H9 (cell line): ENCODE measurements at regions not wholly inside any gene's neighbourhood (a gene's known extent, or its start where the extent isn't known, plus 50 kb on each side); places are given as distances from the start of the nearest gene placed in this dataset.

Experiments used
- DNase-seq: peaks from one replicate; pipeline ENCODE4 v3.0.0-alpha.2; 2017
- H2AFZ ChIP-seq: one replicate; pipeline ENCODE4 v1.6.1; 2013; ENCODE audit warnings: mild to moderate bottlenecking, low read length, control low read depth, moderate library complexity
- H2AK5ac ChIP-seq: 2 replicates; pipeline ENCODE4 v1.6.1; 2013; ENCODE audit warnings: low read length, control low read depth, mixed read lengths; ENCODE audit not compliant: insufficient read length
- H2BK120ac ChIP-seq: one replicate; pipeline ENCODE4 v1.6.1; 2013; ENCODE audit warnings: low read depth, mild to moderate bottlenecking, low read length, control low read depth, inconsistent platforms; ENCODE audit not compliant: poor library complexity, severe bottlenecking
- H2BK12ac ChIP-seq: 2 replicates; pipeline ENCODE4 v1.6.1; 2013; ENCODE audit warnings: low read length, control low read depth, mixed read lengths, low read depth; ENCODE audit not compliant: insufficient read length
- H2BK15ac ChIP-seq: 2 replicates; pipeline ENCODE4 v1.6.1; 2013; ENCODE audit warnings: low read depth, low read length, control low read depth
- H2BK20ac ChIP-seq: one replicate; pipeline ENCODE4 v1.6.1; 2013; ENCODE audit warnings: low read depth, mild to moderate bottlenecking, low read length, control low read depth, inconsistent platforms; ENCODE audit not compliant: poor library complexity, severe bottlenecking
- H2BK5ac ChIP-seq: 2 replicates; pipeline ENCODE4 v1.6.1; 2013; ENCODE audit warnings: low read length, control low read depth, mixed read lengths; ENCODE audit not compliant: insufficient read length
- H3K14ac ChIP-seq: 2 replicates; pipeline ENCODE4 v1.6.1; 2013; ENCODE audit warnings: low read length, control low read depth; ENCODE audit not compliant: insufficient read depth
- H3K18ac ChIP-seq: 2 replicates; pipeline ENCODE4 v1.6.1; 2013; ENCODE audit warnings: low read depth, mild to moderate bottlenecking, mixed read lengths, low read length, control low read depth; ENCODE audit not compliant: insufficient read length
- H3K23ac ChIP-seq: 2 replicates; pipeline ENCODE4 v1.6.1; 2013; ENCODE audit warnings: low read length, control low read depth, mixed read lengths, low read depth; ENCODE audit not compliant: insufficient read length
- H3K23me2 ChIP-seq: 2 replicates; pipeline ENCODE4 v1.6.1; 2013; ENCODE audit warnings: low read depth, mild to moderate bottlenecking, mixed read lengths, low read length, control low read depth; ENCODE audit not compliant: insufficient read length, poor library complexity, severe bottlenecking
- H3K27ac ChIP-seq: 2 replicates; pipeline ENCODE4 v1.5.1; 2013; ENCODE audit warnings: low read length, control low read depth, mixed read lengths, low read depth; ENCODE audit not compliant: insufficient read length
- H3K27me3 ChIP-seq: 2 replicates; pipeline ENCODE4 v1.6.1; 2013; ENCODE audit warnings: low read length, control low read depth, inconsistent platforms; ENCODE audit not compliant: insufficient read depth
- H3K4ac ChIP-seq: 2 replicates; pipeline ENCODE4 v1.6.1; 2013; ENCODE audit warnings: low read depth, mild to moderate bottlenecking, control low read depth, inconsistent platforms, low read length, moderate library complexity
- H3K4me1 ChIP-seq: 2 replicates; pipeline ENCODE4 v1.6.1; 2013; ENCODE audit warnings: low read length, control low read depth, inconsistent platforms; ENCODE audit not compliant: insufficient read depth
- H3K4me2 ChIP-seq: 2 replicates; pipeline ENCODE4 v1.6.1; 2013; ENCODE audit warnings: low read length, control low read depth, mixed read lengths; ENCODE audit not compliant: insufficient read length, insufficient read depth
- H3K56ac ChIP-seq: 2 replicates; pipeline ENCODE4 v1.6.1; 2013; ENCODE audit warnings: low read depth, mild to moderate bottlenecking, mixed read lengths, low read length, control low read depth; ENCODE audit not compliant: insufficient read length
- H3K79me1 ChIP-seq: 2 replicates; pipeline ENCODE4 v1.6.1; 2013; ENCODE audit warnings: low read depth, mild to moderate bottlenecking, moderate library complexity, low read length, control low read depth, inconsistent platforms; ENCODE audit not compliant: insufficient read depth, poor library complexity, severe bottlenecking
- H3K79me2 ChIP-seq: 2 replicates; pipeline ENCODE4 v1.6.1; 2013; ENCODE audit warnings: low read length, control low read depth, inconsistent platforms; ENCODE audit not compliant: insufficient read depth
- H3K9ac ChIP-seq: 2 replicates; pipeline ENCODE4 v1.6.1; 2013; ENCODE audit warnings: low read length, control low read depth, mixed read lengths; ENCODE audit not compliant: insufficient read length; ENCODE audit errors: extremely low read depth
- H3K9me3 ChIP-seq: one replicate; pipeline ENCODE4 v1.6.1; 2013; ENCODE audit warnings: low read depth, low read length, inconsistent platforms; ENCODE audit not compliant: control insufficient read depth
- H3T11ph ChIP-seq: one replicate; pipeline ENCODE4 v1.6.1; 2013; ENCODE audit warnings: mild to moderate bottlenecking, low read length, control low read depth, inconsistent platforms
- H4K20me1 ChIP-seq: one replicate; pipeline ENCODE4 v1.6.1; 2013; ENCODE audit not compliant: control insufficient read depth, insufficient read length, insufficient read depth
- H4K5ac ChIP-seq: 2 replicates; pipeline ENCODE4 v1.6.1; 2013; ENCODE audit warnings: low read depth, mild to moderate bottlenecking, mixed read lengths, low read length, control low read depth; ENCODE audit not compliant: insufficient read length
- H4K8ac ChIP-seq: replicated peaks from 2 replicates; pipeline ENCODE4 v1.6.1; 2013; ENCODE audit warnings: low read length, control low read depth, mixed read lengths, low read depth; ENCODE audit not compliant: insufficient read length
- H4K91ac ChIP-seq: 2 replicates; pipeline ENCODE4 v1.6.1; 2013; ENCODE audit warnings: low read depth, mild to moderate bottlenecking, moderate library complexity, mixed read lengths, low read length, control low read depth; ENCODE audit not compliant: insufficient read length
- H3K27ac Mint-ChIP-seq, 3 experiments: 2 replicates in 2 of 3; 3 replicates in 1 of 3; pipeline ENCODE4 v1.8.0; 2020 to 2021; ENCODE audit warnings: mixed read lengths in 3 of 3, mild to moderate bottlenecking in 1 of 3, moderate library complexity in 1 of 3
- H3K27me3 Mint-ChIP-seq: 2 replicates; pipeline ENCODE4 v1.8.0; 2021; ENCODE audit warnings: low read depth, mild to moderate bottlenecking, moderate library complexity, mixed read lengths
- H3K36me3 Mint-ChIP-seq, 3 experiments: 2 replicates in 2 of 3; 3 replicates in 1 of 3; pipeline ENCODE4 v1.8.0; 2020 to 2021; ENCODE audit warnings: low read depth in 3 of 3, mixed read lengths in 3 of 3; ENCODE audit not compliant: insufficient read depth in 1 of 3
- H3K4me1 Mint-ChIP-seq, 2 experiments: 2 replicates each; pipeline ENCODE4 v1.8.0; 2020; ENCODE audit warnings: mixed read lengths in 2 of 2
- H3K4me3 Mint-ChIP-seq, 2 experiments: 2 replicates in 1 of 2; 3 replicates in 1 of 2; pipeline ENCODE4 v1.8.0; 2020 to 2021; ENCODE audit warnings: mild to moderate bottlenecking in 2 of 2, mixed read lengths in 2 of 2, moderate library complexity in 1 of 2
- H3K9me3 Mint-ChIP-seq, 2 experiments: 2 replicates in 1 of 2; 3 replicates in 1 of 2; pipeline ENCODE4 v1.8.0; 2020; ENCODE audit warnings: mild to moderate bottlenecking in 2 of 2, mixed read lengths in 2 of 2, moderate library complexity in 1 of 2
- CTCF ChIP-seq: fragments of 200-600 bp; sonication (generic); conservative IDR thresholded peaks from 3 replicates; pipeline ENCODE4 v1.8.0; 2021; ENCODE audit warnings: antibody characterized with exemption, mild to moderate bottlenecking
- WGBS: extraction: QIAGEN DNeasy Blood & Tissue Kit; methylation state at CpG from one replicate; pipeline ENCODE4 v1.1.7; 2013; ENCODE audit warnings: missing lambda C conversion rate, low lambda C conversion rate, mixed read lengths; ENCODE audit not compliant: insufficient read length; ENCODE audit errors: extremely low coverage; 5-methylcytosine and 5-hydroxymethylcytosine counted together

DNA sequence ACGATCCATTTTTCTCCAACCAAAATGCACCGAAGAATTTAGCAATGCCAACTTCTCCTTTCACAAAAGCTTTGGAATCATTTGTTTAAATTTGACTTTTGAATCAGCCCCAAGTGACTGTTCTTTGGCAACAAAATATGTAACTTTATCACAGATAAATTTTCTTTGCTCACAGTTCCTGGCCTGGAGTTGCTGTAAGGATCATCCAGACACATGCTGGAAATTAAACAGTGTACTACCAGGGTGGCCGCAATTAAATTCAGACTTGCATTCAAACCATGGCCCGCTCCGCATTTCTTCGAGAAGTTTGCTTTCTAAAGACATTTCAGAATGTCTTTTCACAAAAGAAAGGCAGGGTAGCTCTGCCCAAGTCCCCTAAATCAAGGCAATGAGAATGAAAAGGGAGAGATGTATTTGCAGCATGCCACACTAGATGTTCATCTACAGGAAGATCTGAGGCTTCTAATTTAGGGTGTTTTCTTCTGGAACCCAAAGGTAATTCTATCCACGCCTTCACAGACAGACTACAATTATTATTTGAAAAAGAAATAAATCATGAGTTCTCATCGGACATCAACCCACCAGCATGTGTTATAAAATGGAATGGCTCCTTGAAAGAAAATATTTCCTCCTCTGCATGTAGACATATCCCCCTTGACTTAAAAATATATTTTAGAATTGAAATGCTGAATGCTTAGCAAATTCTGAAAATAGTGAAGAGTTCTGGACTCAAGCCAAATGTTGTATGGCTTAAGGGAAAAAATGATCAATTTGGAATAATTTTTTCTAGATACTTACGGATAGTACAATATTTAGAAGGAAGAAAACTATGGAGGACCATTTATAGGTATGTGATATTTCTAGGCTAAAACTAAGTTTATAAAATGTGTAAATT is 189.7 kb upstream of the BLID start:
- Histone ChIP-seq H3T11ph (no peak overlapping the region), H3K9ac (no peak overlapping the region), H4K5ac (no peak overlapping the region), H3K4me1 (peaks cover 6% of the 10 kb centered on the region; the same call in 1 of the 2 replicates), H3K79me1 (no peaks in the 10 kb centered on the region), H3K27ac (no peak overlapping the region), H2BK5ac (no peak overlapping the region), H2BK20ac (no peak overlapping the region), H3K23ac (no peak overlapping the region), H3K4me2 (no peak overlapping the region), H2AK5ac (no peak overlapping the region), H3K56ac (no peak overlapping the region), H3K79me2 (no peaks in the 10 kb centered on the region), H2BK120ac (no peak overlapping the region), H3K18ac (no peak overlapping the region), H2BK12ac (no peak overlapping the region), H4K8ac (no peak overlapping the region), H3K9me3 (no peaks in the 10 kb centered on the region), H4K20me1 (no peaks in the 10 kb centered on the region), H2AFZ (no peak overlapping the region), H3K23me2 (no peaks in the 10 kb centered on the region), H4K91ac (no peak overlapping the region), H3K14ac (no peak overlapping the region), H3K27me3 (no peaks in the 10 kb centered on the region), H2BK15ac (no peak overlapping the region), H3K4ac (no peak overlapping the region)
- Mint-ChIP-seq H3K4me3 (no peak overlapping the region), H3K4me1 (peaks cover 60 to 64% of the 10 kb centered on the region in 2 experiments), H3K27ac (no peak overlapping the region), H3K9me3 (no peaks in the 10 kb centered on the region), H3K27me3 (peaks cover 6% of the 10 kb centered on the region; the same call in 1 of the 2 replicates), H3K36me3 (no peaks in the 10 kb centered on the region)
- WGBS: no CpG with 5 or more reads among the region's 9 CpGs
- TF ChIP-seq CTCF: no peak
- no peak for DNase-seq
